IPS-NIHi11 (cell line): ENCODE measurements at regions not wholly inside any gene's neighbourhood (a gene's known extent, or its start where the extent isn't known, plus 50 kb on each side); places are given as distances from the start of the nearest gene placed in this dataset.

Experiments
- DNase-seq: peaks from one replicate; pipeline ENCODE4 v3.0.0; 2012; ENCODE audit warnings: mixed read lengths, low spot score

DNA sequence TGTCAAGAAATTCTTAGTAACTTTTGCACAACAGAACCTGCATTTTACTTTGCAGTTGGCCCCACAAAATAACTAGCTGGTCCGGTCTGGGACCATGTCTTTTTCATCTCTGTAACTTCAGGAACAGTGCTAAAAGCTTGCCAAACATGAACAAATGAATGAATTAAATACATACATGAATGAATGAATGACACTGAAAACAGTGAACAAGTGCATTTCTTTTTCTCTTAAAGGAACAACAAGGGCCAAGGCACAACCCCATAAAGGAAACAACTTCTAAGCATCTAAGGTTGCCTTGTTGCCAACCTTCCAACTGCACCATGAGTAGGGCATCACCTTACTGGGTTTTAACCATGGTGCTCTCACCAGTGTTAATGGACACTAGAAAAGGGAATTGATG lies 534.4 kb upstream of the PKN2 start:
- DNase-seq = no peak

DNA sequence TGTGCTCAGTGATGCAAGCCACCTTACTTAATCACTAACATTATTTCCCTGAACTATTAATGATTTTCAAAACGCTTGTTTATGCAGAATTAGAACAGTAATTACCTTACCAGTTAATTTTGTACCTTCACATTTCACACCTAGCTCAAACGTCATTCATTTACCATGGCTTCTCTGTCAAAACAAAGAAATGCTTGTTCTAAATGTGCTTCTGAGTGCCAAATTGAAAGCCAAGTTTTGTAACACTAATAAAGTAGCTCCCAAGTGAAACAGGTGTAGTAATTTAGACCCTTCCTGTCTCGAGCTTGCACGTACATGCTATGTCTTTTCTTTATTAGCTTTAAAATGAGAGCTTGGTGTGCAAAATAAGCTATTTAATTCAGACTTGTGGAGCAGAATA lies 533.7 kb upstream of the PKN2 start:
- DNase-seq = no peak

DNA sequence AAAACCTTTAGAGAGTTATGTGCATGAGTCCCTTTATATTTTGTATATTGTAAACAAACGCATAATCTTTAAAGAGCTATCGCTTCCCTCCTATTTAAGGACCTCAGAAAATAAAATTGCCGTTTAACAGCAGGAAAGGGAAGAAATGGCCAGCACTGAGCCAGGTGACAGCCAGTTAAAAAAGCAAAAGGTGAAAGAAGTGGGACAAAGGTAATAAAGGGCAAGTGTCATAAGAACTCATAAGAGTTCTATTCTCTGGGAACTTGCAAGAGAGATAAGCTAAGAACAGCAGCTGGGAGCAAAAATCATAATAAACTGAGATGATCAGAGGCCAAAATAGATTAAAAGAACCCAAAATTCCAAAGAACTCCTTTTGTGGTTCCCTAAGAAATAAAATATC lies 520.9 kb upstream of the PKN2 start:
- DNase-seq = no peak

DNA sequence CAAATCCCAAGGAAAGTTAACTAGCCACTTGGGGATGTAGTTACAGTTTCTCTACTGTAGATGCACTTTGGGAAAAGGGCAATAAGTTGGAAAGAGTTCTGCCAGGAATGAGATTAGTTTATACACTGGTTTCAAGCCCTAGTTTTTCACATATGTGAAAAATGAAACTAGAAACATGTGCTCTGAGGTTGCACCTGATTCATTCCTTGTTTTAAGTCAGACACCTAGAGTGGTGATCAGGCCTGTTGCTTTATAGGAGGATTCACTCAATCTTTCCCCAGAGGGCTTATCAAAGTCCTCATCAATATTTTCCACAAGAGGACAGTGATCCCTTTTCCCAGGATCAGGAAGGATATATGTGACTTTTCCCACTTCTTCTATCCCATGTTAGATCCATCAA lies 515.9 kb upstream of the PKN2 start:
- DNase-seq = no peak

DNA sequence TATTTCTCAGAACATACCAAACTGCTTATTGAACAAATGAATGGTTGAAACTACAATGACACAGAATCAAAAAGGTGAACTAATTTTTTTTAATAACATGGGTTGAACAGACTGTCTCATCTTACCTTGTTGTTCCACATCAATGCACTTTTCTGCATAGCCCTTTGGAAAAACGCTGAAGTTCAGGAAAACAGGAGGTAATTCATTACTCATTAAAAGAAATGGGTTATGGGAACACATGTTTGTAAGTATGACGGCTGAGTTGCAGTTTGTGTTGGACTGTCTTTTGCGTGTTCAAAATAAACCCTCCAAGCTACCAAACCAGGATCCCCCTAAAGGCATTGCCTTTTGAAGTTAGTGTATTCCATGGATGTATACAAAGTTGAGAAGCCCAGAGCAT lies 514.9 kb upstream of the PKN2 start:
- no peak for DNase-seq

DNA sequence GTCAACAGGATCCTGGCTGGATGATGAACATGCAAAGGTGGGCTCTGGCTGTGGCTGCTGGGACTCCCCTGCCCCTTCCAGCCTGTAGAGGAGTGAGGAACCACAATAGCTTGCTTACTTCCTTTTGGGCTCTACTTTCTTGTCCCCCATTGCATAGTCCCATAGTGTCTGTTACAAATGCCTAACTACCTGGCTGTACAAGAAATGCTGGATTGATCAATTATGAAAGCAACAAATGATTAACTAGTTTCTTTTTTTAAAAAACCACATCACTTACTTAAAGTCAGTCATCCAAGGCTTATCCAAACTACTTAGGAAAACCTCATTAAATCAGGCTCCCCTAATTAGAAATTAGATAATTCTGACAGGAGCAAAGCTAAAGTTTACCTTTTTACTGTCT lies 514.1 kb upstream of the PKN2 start:
- no peak for DNase-seq

DNA sequence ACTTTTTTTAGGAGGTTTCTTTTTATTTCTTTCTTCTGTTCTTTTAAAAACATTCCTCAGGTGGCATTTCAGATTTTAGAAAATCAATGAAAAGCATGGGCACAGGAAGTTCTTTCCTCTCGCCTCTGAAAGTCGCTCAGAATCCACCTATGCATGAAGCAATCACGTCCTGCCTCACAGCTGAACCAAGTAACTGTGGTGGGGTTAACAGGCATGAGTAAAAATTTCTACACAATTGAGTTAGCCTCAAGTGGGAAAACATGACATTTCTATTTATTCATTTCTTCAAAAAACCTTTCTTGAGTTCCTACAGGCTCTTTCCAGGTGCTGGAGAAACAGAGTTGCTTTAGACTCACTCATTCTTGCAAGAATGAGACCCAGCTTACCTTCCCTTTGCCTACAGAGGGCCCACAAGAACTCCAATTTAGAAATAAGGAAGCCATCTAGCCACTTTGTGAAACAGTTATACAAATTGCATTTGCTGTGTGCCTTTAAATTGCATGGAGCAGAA lies 508.9 kb upstream of the PKN2 start:
- no peak for DNase-seq

DNA sequence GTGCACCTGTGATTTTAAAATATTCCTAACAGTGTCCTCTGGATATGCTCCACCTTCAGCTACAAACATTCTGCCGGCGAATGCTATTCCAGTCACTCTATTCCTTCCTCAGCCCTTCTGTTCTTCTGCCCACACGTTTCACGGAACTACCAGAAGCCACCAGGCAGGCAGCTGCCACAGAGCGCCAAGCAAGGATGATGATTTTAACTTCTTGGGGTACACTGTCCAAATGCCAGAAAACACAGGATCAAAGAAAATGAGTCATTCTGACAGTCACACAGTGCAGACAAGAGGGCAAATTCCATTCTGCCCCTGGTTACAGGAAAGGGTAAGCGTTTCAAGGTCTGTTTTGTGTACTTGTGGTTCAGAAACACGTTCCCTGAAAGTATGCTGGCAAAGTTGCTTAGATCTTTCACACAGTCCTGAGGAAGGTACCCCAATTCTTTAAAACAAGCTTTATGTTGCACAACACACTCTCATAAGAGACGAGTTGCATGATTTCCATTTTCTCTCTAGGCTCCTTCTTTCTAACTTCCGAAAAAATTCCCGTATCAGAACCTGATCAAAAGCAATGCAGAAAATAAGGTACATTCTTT lies 508.3 kb upstream of the PKN2 start:
- DNase-seq = no peak

DNA sequence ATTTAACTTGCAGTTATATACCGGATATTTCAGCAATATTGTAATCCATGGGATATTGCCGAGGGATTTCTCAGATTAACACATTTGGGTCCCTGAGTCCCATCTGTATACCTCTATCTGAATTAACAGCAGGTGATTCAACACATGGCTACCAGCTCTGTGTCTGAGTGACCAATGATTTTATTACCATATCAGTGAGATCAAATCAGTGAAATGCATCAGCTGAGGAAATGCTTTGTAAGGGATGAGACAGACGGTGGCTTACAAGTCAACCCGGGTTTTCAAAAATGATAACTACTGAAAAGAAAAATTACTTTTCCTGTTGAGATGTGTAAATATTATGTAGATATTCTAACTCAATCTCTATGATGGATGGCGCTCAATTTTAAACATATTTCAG lies 504.1 kb upstream of the PKN2 start:
- no peak for DNase-seq

DNA sequence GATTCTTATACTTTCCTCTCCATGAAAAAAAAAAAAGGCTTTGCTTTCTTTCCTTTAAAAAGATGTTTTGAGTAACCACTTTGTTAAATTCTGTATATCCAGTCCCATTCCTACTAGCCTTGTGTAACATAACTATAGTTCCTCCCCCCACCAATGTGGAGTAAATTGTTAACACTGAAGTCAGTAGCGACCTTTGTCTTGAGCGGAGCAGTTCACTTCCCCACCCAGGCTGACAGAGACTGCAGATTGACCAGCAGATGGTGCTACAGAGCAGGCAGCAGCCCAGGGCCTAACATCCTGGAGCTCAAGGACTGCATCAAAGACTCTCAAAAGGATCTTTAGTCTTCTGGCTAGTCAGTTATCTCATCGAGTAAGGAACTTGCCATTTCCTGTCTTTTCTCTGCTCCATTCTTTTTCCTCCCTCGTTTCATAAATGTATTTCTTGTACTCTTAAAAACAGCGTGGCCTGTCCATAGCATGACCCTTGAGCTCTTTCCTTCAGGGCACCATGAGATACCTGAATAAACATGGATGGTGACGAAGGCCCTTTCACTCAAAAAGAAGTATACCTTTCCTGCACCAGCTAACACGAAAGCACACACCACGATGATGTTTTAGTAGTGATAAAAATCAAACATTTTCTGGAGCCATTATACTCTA lies 503.5 kb upstream of the PKN2 start:
- DNase-seq = peak; percentile 73

DNA sequence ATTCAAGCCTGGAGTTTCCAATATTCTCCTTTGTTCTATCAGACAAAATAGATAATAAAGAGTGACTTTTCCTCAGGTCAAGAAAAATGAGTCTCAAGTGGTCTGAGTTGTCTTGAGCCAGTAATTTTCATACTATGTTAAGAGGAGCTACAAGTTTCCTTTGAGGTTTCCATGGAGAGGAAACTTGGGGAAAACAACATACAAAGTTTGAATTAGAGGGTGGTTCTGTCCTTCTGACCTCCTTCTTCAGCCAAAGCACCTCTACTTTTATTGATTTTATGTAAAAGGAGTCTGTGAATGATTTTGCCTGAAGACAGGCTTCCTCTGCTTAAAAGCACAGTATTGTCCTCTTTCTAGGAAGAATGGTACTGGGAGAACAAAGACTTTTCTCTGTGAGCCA lies 497.2 kb upstream of the PKN2 start:
- DNase-seq = no peak

DNA sequence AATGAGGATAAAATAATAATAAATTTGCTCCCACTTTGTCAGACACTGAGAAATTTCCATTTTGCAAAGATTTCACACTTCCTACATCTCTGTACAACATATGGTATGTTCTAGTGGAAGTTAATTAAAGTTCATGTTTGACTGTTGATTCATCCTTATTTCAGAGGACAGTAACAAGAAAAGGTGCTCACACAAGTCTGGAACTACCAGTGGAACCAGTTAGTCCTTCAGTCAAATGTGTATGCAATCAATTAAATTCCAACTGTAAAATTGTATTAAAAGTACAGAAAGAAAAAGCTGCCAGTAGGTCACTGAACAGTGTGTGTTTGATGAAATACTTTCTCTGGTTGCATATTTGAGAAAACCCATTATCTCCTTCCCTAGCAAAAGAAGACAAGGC lies 496.0 kb upstream of the PKN2 start:
- DNase-seq = no peak

DNA sequence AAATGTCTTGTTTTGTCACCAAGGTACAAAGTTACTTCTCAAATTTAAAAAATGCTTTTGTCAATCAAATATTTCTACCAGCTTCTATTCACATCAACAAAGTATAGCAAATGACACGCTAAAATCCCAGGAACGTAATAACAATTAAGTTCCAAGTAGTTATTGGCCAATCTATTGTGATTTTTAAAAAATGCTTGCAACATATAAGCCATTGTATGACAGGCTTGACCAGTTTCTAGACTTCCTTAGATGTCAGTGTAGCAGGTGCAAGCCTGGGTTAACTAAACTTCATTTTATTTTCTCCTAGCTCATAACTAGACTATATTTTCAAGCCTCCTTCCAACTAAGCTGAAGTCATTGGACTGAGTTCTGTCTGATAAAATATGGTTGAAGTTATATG lies 494.5 kb upstream of the PKN2 start:
- no peak for DNase-seq

DNA sequence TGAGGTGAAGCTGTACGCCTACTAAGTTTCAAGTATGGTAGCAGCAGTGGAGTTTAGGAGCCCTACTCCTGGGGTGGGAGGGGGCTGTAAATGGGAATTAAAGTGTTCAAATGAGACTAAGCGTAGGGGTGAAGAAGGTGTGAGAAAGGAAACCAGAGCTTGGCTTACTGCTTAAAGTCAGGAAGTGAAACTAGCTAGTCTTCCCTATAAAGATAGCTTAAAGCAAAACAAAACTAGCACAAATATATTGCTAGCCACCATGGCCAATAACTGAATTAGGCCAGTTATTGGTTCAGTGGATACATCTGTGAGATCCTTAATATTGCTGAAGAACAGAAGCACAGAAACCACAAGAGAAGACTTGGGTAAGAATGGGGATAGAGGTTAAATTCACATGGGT lies 492.2 kb upstream of the PKN2 start:
- no peak for DNase-seq

DNA sequence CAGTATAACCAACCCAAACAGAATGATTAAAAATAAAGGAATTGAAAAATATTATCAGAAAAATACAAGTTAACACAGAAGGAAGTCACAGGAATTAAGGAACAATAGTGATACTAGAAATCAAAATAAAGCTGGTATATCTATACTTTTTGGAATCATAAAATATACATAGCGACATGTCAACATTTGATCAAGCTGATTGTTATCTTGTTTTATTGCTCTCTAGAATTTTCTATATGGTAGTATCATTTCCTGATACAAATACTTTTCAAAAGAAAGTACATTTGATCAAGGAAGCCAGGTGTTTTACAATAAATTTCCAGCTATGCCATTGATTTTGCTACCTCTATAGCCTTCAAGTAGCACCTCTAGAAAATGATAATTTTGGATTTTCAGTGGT lies 489.5 kb upstream of the PKN2 start:
- DNase-seq = no peak

DNA sequence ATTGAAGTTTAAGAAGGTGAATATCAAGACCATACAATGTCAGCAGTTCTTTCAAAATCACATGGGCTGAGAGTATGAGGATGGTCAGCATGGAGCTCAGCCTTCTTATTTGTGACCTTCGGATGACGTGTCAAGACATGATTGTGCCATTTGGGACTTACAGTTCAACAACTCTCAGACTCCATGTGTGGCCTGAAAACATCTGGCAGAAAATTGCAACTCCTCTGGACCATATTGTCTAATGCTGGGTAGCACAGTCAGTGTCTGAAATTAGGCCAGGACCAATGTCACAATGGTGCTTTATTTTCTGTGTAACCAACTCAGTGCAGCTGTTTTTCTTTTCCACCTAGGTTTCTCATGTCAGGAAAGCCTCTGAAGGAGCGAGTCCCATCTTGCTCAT lies 483.5 kb upstream of the PKN2 start:
- no peak for DNase-seq

DNA sequence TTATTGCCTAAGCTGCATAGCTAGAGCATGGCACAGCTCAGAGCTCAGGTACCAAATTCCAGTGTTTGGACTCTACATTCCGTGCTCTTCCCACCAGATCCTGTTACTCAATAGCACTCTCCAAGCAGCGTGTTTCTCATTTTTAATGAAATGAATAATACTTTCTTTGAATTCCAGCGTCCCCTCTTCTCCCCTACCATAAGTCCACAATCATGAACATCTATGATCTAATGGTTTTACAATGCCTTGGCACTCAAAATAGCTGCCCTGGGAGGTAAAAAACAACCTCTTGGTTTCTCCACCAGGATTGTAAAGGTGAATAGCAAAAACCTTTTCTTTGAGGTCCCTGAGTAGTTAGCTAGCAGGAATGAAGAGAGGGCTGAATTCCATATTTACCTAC lies 480.0 kb upstream of the PKN2 start:
- no peak for DNase-seq

DNA sequence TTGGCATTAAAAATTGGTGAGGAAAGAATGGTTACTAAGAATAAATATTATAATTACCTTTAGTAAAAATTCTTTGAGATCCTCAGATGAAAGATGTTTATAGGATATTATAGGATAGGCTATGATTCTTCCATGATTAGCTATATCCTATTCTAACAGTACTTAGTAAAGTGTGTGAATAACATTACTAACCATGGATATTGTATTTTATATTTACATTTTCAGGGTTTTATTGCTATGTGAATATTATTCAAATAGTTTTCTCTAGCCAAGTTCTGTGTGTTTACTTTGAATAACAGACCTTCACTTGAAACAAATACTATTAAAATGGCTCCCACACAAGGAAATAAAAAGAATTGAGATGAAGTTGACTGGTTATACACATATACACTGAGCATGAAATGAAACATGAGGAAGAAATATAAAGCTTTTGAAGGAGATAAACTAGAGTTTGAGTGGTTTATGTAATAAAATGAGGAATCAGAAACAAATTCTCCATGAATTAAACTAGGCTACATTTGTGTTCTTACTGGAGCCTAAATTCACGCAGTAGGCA lies 479.4 kb upstream of the PKN2 start:
- DNase-seq = no peak

DNA sequence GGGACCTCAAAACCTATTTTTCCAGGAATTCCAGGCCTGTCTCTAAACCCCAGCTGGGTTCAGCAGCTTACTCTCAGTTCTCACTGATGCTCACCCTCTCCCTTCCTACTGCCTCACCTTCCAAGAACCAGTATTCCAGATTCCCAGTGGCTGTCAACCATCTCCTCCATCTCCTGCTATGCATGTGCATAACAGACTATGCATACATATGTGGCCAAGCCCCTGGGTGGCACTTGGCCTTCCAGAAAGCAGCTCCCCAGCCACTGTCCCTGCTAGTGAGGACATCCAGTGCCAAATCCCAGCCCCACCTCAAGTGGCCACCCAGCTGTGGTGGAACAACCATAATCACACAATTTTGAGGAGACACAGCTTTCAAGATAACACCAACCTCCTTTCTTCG lies 475.7 kb upstream of the PKN2 start:
- no peak for DNase-seq

DNA sequence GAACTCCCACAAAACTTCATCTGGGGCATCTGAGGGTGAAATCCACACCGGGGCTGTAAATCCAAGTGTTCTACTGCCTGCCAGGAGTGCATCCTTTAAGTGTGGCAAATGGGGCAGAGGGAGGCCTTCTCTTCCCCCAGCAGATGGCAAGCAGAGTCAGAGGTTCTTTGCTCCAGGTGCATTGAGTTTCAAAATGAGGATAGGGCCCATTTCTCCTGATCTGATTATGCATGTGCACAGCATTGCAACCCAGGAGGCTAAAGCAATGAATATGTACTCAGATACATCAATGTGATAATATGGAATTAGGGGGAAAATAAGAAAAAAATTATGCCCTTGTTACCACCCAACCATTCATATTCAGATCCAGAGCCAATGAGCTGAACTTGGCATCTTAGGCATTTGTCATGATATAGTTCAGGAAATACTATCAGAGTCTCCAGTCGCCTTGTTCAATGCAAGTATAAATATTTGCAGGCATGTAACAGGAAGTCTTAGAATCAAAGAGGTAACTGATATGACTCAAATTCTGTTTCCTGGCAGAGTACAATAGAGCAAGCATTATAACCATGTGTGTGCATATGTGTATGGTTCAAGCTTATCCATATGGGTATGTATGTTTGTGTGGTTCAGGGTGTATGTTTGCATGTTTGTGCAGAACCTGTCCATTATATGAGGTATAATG lies 473.8 kb upstream of the PKN2 start:
- DNase-seq = no peak

DNA sequence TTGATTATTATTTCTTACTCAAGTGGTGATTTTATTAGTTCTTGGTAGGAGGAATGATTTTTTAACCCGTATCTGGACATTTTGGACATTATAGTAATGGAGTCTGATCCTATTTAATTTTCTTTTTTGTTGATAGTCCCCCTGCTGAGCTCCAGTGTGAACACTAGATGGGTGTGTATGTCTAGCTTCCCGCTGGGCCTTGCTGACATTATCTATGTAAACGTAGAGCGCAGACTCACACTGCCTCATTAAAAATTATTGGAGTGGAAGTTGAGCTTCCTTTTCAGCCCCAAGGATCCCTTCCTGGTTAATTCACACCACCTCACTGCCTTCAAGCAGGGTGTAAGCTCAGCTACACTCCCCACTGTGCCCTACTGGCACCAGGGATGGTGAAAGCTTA lies 467.6 kb upstream of the PKN2 start:
- no peak for DNase-seq

DNA sequence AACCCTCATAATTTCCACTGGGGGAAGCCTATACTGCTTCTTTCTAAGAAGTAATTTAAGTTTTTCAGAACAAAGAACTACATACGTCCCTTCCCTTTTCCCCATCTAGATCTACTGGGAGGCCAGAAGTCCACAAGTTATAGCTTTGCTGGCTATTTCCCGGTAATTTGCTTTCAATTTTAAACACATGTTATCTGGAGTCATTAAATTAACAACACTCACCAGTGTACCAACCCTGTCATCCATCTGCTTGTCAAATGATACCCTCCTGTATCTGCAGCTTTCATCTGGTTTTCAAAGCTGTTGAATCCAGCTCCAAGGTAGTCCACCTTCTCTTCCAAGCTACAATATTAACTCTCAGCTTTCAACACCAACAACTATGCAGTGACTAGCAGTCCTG lies 466.7 kb upstream of the PKN2 start:
- DNase-seq = no peak

DNA sequence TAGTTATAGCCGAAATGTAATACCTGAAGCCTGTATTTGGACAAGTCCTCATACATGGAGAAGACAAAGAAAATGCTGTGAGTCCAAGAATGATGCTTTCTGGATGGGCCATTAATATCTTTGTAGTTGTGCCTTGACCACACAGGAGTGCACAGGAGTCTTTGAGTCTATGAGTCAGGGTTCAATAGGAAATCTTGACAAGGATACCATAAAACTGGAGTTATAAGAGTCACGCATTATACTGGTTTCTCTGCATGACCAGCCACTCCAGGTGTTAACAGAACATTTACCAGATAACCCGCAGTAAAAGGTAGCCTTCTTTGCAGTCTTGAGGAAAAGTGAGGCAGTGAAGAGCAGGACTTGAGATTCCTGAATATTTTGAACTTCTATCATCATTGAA lies 464.6 kb upstream of the PKN2 start:
- no peak for DNase-seq
